Ishikawa (cell line): ENCODE measurements at regions not wholly inside any gene's neighbourhood (a gene's known extent, or its start where the extent isn't known, plus 50 kb on each side); places are given as distances from the start of the nearest gene placed in this dataset.

Experiments used
- CEBPB ChIP-seq: IDR thresholded peaks from 2 replicates; pipeline ENCODE4 v1.6.1; 2012
- CREB1 ChIP-seq: IDR thresholded peaks from 2 replicates; pipeline ENCODE4 v1.6.1; 2012; ENCODE audit warnings: low read depth
- EGR1 ChIP-seq: IDR thresholded peaks from 2 replicates; pipeline ENCODE4 v1.6.1; 2012
- EP300 ChIP-seq: IDR thresholded peaks from 2 replicates; pipeline ENCODE4 v1.6.1; 2012; ENCODE audit warnings: borderline replicate concordance
- FOXM1 ChIP-seq: IDR thresholded peaks from 2 replicates; pipeline ENCODE4 v1.6.1; 2012; ENCODE audit warnings: low read depth, borderline replicate concordance
- NFIC ChIP-seq: IDR thresholded peaks from 2 replicates; pipeline ENCODE4 v1.6.1; 2012
- RAD21 ChIP-seq: IDR thresholded peaks from 2 replicates; pipeline ENCODE4 v1.6.1; 2012; ENCODE audit warnings: low read depth
- TAF1 ChIP-seq: IDR thresholded peaks from 2 replicates; pipeline ENCODE4 v1.6.1; 2012; ENCODE audit warnings: low read depth, mild to moderate bottlenecking
- TCF12 ChIP-seq: IDR thresholded peaks from 2 replicates; pipeline ENCODE4 v1.6.1; 2012; ENCODE audit warnings: low read depth
- TEAD4 ChIP-seq: IDR thresholded peaks from 2 replicates; pipeline ENCODE4 v1.6.1; 2012
- USF1 ChIP-seq: IDR thresholded peaks from 2 replicates; pipeline ENCODE4 v1.6.1; 2012
- YY1 ChIP-seq: IDR thresholded peaks from 2 replicates; pipeline ENCODE4 v1.6.1; 2012; ENCODE audit warnings: low read depth
- ZBTB7A ChIP-seq: IDR thresholded peaks from 2 replicates; pipeline ENCODE4 v1.6.1; 2012; ENCODE audit warnings: low read depth
- TF ChIP-seq, protein P1 (sequence below): IDR thresholded peaks from 2 replicates; pipeline ENCODE4 v1.6.1; 2012
- TF ChIP-seq, protein P2 (sequence below): IDR thresholded peaks from 2 replicates; pipeline ENCODE4 v1.6.1; 2012; ENCODE audit warnings: low read depth, mild to moderate bottlenecking

- TF ChIP-seq, protein P1, sequence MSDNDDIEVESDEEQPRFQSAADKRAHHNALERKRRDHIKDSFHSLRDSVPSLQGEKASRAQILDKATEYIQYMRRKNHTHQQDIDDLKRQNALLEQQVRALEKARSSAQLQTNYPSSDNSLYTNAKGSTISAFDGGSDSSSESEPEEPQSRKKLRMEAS: no peak
- TF ChIP-seq TAF1 (no peak), TEAD4 (no peak), RAD21 (no peak), TCF12 (no peak), CEBPB (no peak), ZBTB7A (no peak), EP300 (no peak), USF1 (no peak), YY1 (no peak)
These were observed 186.0 kb upstream of the MKI67 start for GRCh38 chr10:128312250-128312649.

DNA sequence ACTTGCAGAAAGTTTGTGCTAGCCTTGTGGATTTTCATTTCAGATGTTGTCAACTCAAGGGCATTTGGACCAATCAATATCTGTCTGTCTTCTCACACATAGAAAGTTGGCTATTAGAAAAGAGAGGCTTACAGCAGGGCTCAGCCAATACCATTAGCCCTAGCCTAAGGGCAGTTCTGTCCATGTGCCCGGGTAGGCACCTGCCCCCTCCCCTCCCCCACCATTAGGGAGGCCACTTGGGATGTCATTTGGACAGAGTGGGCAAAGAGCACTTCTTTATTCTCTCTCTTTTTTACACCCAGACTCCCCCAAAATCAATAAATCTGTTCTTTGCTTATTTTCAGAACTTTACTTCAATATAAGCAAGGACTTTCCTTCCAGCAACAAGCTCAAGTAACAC is 188.5 kb upstream of the MKI67 start:
- TF ChIP-seq, protein P1: no peak

DNA sequence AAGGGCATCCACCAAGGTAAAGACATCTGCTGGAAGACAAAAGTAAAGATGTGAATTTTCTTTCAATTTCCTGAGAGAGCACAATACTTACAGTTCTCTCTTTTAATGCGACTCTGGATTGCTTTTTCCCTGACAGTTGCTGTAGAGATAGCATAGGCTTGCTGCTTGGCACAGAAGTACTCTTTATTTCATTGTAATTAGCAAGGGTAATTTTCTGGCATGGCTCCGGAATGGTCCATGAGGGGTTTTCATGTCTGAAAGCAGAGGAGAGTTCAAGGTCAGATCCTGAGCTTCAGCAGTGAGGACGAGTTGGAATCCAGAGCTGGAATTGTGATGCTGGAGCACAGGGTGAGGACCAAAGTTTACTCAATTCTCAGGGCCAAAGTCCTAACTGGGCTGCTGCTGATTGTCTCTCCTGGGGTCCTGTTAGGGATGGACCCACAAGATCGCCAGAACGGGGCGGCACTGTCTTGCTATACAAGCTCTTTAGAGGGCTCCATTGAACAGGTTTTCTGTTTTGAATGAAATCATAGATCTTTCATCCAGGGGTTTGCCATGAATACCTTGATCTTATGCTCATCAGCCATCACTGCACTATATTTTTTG is 190.0 kb upstream of the MKI67 start:
- TF ChIP-seq, protein P2, sequence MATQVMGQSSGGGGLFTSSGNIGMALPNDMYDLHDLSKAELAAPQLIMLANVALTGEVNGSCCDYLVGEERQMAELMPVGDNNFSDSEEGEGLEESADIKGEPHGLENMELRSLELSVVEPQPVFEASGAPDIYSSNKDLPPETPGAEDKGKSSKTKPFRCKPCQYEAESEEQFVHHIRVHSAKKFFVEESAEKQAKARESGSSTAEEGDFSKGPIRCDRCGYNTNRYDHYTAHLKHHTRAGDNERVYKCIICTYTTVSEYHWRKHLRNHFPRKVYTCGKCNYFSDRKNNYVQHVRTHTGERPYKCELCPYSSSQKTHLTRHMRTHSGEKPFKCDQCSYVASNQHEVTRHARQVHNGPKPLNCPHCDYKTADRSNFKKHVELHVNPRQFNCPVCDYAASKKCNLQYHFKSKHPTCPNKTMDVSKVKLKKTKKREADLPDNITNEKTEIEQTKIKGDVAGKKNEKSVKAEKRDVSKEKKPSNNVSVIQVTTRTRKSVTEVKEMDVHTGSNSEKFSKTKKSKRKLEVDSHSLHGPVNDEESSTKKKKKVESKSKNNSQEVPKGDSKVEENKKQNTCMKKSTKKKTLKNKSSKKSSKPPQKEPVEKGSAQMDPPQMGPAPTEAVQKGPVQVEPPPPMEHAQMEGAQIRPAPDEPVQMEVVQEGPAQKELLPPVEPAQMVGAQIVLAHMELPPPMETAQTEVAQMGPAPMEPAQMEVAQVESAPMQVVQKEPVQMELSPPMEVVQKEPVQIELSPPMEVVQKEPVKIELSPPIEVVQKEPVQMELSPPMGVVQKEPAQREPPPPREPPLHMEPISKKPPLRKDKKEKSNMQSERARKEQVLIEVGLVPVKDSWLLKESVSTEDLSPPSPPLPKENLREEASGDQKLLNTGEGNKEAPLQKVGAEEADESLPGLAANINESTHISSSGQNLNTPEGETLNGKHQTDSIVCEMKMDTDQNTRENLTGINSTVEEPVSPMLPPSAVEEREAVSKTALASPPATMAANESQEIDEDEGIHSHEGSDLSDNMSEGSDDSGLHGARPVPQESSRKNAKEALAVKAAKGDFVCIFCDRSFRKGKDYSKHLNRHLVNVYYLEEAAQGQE: no peak
- TF ChIP-seq ZBTB7A (no peak), FOXM1 (no peak), EGR1 (no peak), NFIC (no peak), CEBPB (no peak), EP300 (no peak), TEAD4 (no peak)
- TF ChIP-seq, protein P1: no peak

DNA sequence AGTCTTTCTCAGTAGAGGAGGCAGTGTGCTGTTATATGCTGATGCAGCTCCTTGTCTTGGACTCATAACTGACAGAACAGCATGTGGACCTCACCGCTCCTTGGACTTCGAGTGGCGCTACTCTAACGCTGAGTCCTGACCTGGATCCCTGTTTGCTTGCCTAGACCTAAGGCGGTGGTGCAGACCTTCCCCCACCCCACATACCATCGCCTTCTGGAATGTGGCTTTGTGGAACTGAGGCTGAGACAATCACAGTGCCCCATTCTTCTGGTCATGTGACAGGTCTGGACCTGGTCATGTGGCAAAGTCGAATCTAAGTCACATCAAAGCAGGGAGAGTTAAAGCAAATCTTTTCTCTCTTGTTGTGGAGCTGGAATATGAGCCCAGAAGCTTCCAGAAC is 190.7 kb upstream of the MKI67 start:
- TF ChIP-seq USF1: 0 out of 2 replicates have a peak, but pooled peaks have one; percentile 28
- no peak for TF ChIP-seq ZBTB7A
- TF ChIP-seq TEAD4: no peak

DNA sequence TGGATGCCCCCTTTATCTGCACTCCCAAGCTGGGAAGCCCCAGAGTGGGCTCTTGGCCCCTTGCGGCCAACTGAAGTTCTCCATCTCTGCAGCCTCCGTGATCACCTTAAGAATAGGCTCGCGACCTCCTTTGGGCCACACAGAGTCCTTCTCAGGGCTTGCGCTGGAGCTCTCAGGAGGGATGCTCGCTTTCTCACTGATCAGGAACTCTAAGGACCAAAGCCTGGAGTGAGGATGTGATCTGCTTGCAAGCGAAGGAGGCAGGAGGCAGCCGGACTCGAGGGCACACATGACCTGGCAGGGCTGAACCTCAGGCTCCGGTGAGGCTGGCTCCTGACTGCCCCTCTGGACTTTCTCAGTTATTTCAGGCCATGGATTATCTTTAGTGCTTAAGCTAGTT is 192.1 kb upstream of the MKI67 start:
- TF ChIP-seq TEAD4 (no peak), EP300 (no peak), CREB1 (no peak)

GRCh38 chr10:128318913-128319312 is 192.7 kb upstream of the MKI67 start:
- TF ChIP-seq CEBPB (no peak), YY1 (no peak), TCF12 (no peak), TAF1 (no peak), USF1 (no peak), TEAD4 (no peak), FOXM1 (no peak), EP300 (no peak), CREB1 (no peak), NFIC (no peak), EGR1 (no peak), ZBTB7A (no peak), RAD21 (no peak)
- TF ChIP-seq, protein P2: no peak
- TF ChIP-seq, protein P1: no peak
